Peyer's patch (tissue), 4 donors: ENCODE measurements at regions not wholly inside any gene's neighbourhood (a gene's known extent, or its start where the extent isn't known, plus 50 kb on each side); places are given as distances from the start of the nearest gene placed in this dataset.

ENCODE experiments used
- DNase-seq, 3 donors: peaks; one replicate each; pipeline ENCODE4 v3.0.0-alpha.2; 2017 to 2019
- H3K27ac ChIP-seq, 4 donors: fragments of 200-600 bp; sonication (generic); one replicate each; pipeline ENCODE4 v1.5.1; 2016 to 2019
- H3K27me3 ChIP-seq, 2 donors: fragments of 200-600 bp; sonication (generic); one replicate each; pipeline ENCODE4 v1.5.1; 2019
- H3K36me3 ChIP-seq, 3 donors: fragments of 200-600 bp; sonication (generic); one replicate each; pipeline ENCODE4 v1.5.1; 2016 to 2019
- H3K4me1 ChIP-seq, 4 donors: fragments of 200-600 bp; sonication (generic); one replicate each; pipeline ENCODE4 v1.5.1; 2016 to 2019
- H3K4me3 ChIP-seq, 4 donors: fragments of 200-600 bp; sonication (generic); 1 replicate in 3 of 4; 2 replicates in 1 of 4; pipeline ENCODE4 v1.5.1; 2016 to 2019; ENCODE audit warnings: mild to moderate bottlenecking in 1 of 4
- H3K9me3 ChIP-seq, 4 donors: fragments of 200-600 bp; sonication (generic); one replicate each; pipeline ENCODE4 v1.5.1; 2016 to 2019; ENCODE audit warnings: mild to moderate bottlenecking in 1 of 4
- CTCF ChIP-seq, 6 experiments: fragments of 450-650 bp in 4 of 6; fragments of 200-600 bp in 2 of 6; sonication (generic) in 1 of 6; IDR thresholded peaks; one replicate each; pipeline ENCODE4 v1.5.1; 2017 to 2019; ENCODE audit warnings: antibody characterized with exemption in 6 of 6, mild to moderate bottlenecking in 3 of 6, moderate library complexity in 1 of 6
- POLR2A ChIP-seq, 2 donors: fragments of 450-650 bp; IDR thresholded peaks; one replicate each; pipeline ENCODE4 v1.5.1; 2017; ENCODE audit warnings: antibody characterized with exemption in 2 of 2, mild to moderate bottlenecking in 2 of 2, moderate library complexity in 2 of 2

- no peaks in the 10 kb centered on the region for H3K4me1 ChIP-seq
- H3K36me3 ChIP-seq = no peaks in the 10 kb centered on the region
- H3K27ac ChIP-seq = no peak overlapping the region
- H3K27me3 ChIP-seq = no peaks in the 10 kb centered on the region
- H3K4me3 ChIP-seq = no peak overlapping the region
- no peaks in the 10 kb centered on the region for H3K9me3 ChIP-seq
- TF ChIP-seq CTCF (IDR thresholded peaks at IDR 0.05) = no peak
- TF ChIP-seq POLR2A (IDR thresholded peaks at IDR 0.05) = no peak
- no peak for DNase-seq
Observed at GRCh38 chr2:200209030-200209429, 97.5 kb upstream of the SPATS2L start.

- no peaks in the 10 kb centered on the region for H3K27me3 ChIP-seq
- H3K27ac ChIP-seq = no peak overlapping the region
- no peaks in the 10 kb centered on the region for H3K4me1 ChIP-seq
- no peak for DNase-seq
- H3K36me3 ChIP-seq = no peaks in the 10 kb centered on the region
- H3K9me3 ChIP-seq = no peaks in the 10 kb centered on the region
- TF ChIP-seq POLR2A (IDR thresholded peaks at IDR 0.05) = no peak
- no peak for TF ChIP-seq CTCF (IDR thresholded peaks at IDR 0.05)
- no peak overlapping the region for H3K4me3 ChIP-seq
Observed at GRCh38 chr2:200211643-200212042, 94.8 kb upstream of the SPATS2L start.

GRCh38 chr2:200212862-200213425, 93.5 kb upstream of the SPATS2L start:
- no peak for DNase-seq
- Histone ChIP-seq H3K9me3 (no peaks in the 10 kb centered on the region), H3K27me3 (no peaks in the 10 kb centered on the region), H3K4me3 (no peak overlapping the region), H3K36me3 (no peaks in the 10 kb centered on the region), H3K4me1 (no peaks in the 10 kb centered on the region), H3K27ac (no peak overlapping the region)
- no peak for TF ChIP-seq POLR2A (IDR thresholded peaks at IDR 0.05)
- TF ChIP-seq CTCF (IDR thresholded peaks at IDR 0.05) = no peak

- H3K4me3 ChIP-seq = no peak overlapping the region
- H3K27me3 ChIP-seq = no peaks in the 10 kb centered on the region
- no peak for TF ChIP-seq POLR2A (IDR thresholded peaks at IDR 0.05)
- TF ChIP-seq CTCF (IDR thresholded peaks at IDR 0.05) = no peak
- no peaks in the 10 kb centered on the region for H3K36me3 ChIP-seq
- no peak overlapping the region for H3K27ac ChIP-seq
- no peaks in the 10 kb centered on the region for H3K9me3 ChIP-seq
- DNase-seq = no peak
- peaks cover 0 to 9% (median 0%) of the 10 kb centered on the region in 4 donors for H3K4me1 ChIP-seq
Observed at GRCh38 chr2:200216310-200216709, 90.2 kb upstream of the SPATS2L start.

GRCh38 chr2:200217320-200217719, 89.2 kb upstream of the SPATS2L start:
- Histone ChIP-seq H3K36me3 (no peaks in the 10 kb centered on the region), H3K4me3 (no peak overlapping the region), H3K27ac (no peak overlapping the region), H3K27me3 (no peaks in the 10 kb centered on the region), H3K9me3 (no peaks in the 10 kb centered on the region), H3K4me1 (peaks cover 0 to 9% (median 0%) of the 10 kb centered on the region in 4 donors)
- TF ChIP-seq POLR2A (IDR thresholded peaks at IDR 0.05) (no peak), CTCF (IDR thresholded peaks at IDR 0.05) (no peak)
- DNase-seq = no peak

GRCh38 chr2:200218645-200219044, 87.8 kb upstream of the SPATS2L start:
- Histone ChIP-seq H3K4me3 (no peak overlapping the region), H3K27ac (no peak overlapping the region), H3K36me3 (no peaks in the 10 kb centered on the region), H3K4me1 (peaks cover 0 to 9% (median 0%) of the 10 kb centered on the region in 4 donors), H3K27me3 (no peaks in the 10 kb centered on the region), H3K9me3 (no peaks in the 10 kb centered on the region)
- no peak for TF ChIP-seq CTCF (IDR thresholded peaks at IDR 0.05)
- TF ChIP-seq POLR2A (IDR thresholded peaks at IDR 0.05) = no peak
- DNase-seq = no peak
